ENCODE measurements at regions not wholly inside any gene's neighbourhood (a gene's known extent, or its start where the extent isn't known, plus 50 kb on each side); places are given as distances from the start of the nearest gene placed in this dataset.

GRCh38 chr2:59578349-59578748 is 975.1 kb downstream of the BCL11A start:
- 26% methylated on average over 3 of the region's 3 CpGs for WGBS (ENCODE audit: insufficient coverage, insufficient replicate concordance, low lambda C conversion rate, missing lambda C conversion rate)
- ChIA-PET CTCF (no interaction called here), RAD21 (ENCODE audit: unreplicated experiment) (no interaction called here), SMC1A (ENCODE audit: uncharacterized antibody, unreplicated experiment) (no interaction called here), POLR2A (no interaction called here)
- Histone ChIP-seq H3K27ac (ENCODE audit: control insufficient read depth, insufficient read depth) (no peak overlapping the region), H3K9ac (ENCODE audit: control insufficient read depth, insufficient read depth, low read length) (no peak overlapping the region), H3K9me3 (replicated peaks; ENCODE audit: control insufficient read depth, insufficient read depth, low read length) (no peaks in the 10 kb centered on the region), H3K27me3 (replicated peaks in 1 of 2; ENCODE audit: control insufficient read depth in 2 of 2, insufficient read depth in 2 of 2, low read length in 1 of 2) (no peaks in the 10 kb centered on the region), H4K20me1 (ENCODE audit: control insufficient read depth, insufficient read depth) (no peaks in the 10 kb centered on the region), H3K36me3 (ENCODE audit: control insufficient read depth in 2 of 2, insufficient read depth in 2 of 2, low read length in 1 of 2) (no peaks in the 10 kb centered on the region), H2AFZ (ENCODE audit: control insufficient read depth, low read depth, low read length) (no peak overlapping the region), H3K79me2 (ENCODE audit: control insufficient read depth, insufficient read depth, low read length) (no peaks in the 10 kb centered on the region), H3K4me2 (ENCODE audit: control insufficient read depth, insufficient read depth) (no peak overlapping the region), H3K4me1 (ENCODE audit: control insufficient read depth, insufficient read depth, low read length) (no peaks in the 10 kb centered on the region), H3K4me3 (no peak overlapping the region)
- BruUV-seq (replicated peaks) = no TSS peak
- intact Hi-C loops (cut with micrococcal nuclease; ENCODE audit: unreplicated experiment) (no loop called here), in situ Hi-C loops (cut with MboI) (no loop called here)
- TF ChIP-seq ZSCAN29 (IDR thresholded peaks at IDR 0.05) = no peak
- TF ChIP-seq TCF3 (IDR thresholded peaks at IDR 0.05; ENCODE audit: borderline replicate concordance, insufficient read depth, low read depth, low read length) = no peak
- TF ChIP-seq KAT2A (conservative IDR thresholded peaks at IDR 0.05; ENCODE audit: control insufficient read depth, low read depth, low read length) = no peak
- no peak for TF ChIP-seq CBX3 (IDR thresholded peaks at IDR 0.05; ENCODE audit: borderline replicate concordance, low read depth)
- TF ChIP-seq POLR2AphosphoS5 (IDR thresholded peaks at IDR 0.05; ENCODE audit: low read length) = no peak
- no peak for TF ChIP-seq ZNF592 (IDR thresholded peaks at IDR 0.05)
- DNase-seq (ENCODE audit: low read depth, low spot score) = no peak
- ATAC-seq = no peak
- FAIRE-seq = no peak

Measured in GM12878 (cell line).